GM19468 (cell line): ENCODE measurements at regions not wholly inside any gene's neighbourhood (a gene's known extent, or its start where the extent isn't known, plus 50 kb on each side); places are given as distances from the start of the nearest gene placed in this dataset.

Source experiments
- ATAC-seq: cut with Tn5 transposase; IDR thresholded peaks from one replicate; pipeline ENCODE4 v1.9.1; 2021; ENCODE audit warnings: mild to moderate bottlenecking, moderate library complexity, moderate number of reproducible peaks; ENCODE audit not compliant: unreplicated experiment; ENCODE audit errors: extremely low read depth

DNA sequence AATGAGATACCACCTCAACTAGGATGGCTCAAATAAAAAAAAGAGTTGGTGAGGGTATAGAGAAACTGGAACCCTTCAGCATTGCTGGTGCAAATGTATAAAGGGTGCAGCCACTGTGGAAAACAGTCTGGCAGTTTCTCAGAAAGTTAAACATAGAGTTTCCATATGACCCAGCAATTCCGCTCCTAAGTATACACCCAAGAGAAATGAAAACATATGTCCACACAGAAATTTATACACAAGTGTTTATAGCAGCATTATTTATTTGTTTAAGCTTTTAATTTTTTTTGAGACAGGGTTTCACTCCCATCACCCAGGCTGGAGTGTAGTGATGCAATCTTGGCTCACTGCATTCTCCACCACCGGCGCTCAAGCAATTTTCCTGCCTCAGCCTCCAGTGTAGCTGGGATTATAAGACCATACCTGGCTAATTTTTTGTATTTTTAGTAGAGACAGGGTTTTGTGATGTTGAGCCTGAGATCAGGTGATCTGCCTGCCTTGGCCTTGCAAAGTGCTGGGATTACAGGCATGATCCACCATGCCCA is 118.2 kb upstream of the KIF5B start:
- ATAC-seq: no peak

DNA sequence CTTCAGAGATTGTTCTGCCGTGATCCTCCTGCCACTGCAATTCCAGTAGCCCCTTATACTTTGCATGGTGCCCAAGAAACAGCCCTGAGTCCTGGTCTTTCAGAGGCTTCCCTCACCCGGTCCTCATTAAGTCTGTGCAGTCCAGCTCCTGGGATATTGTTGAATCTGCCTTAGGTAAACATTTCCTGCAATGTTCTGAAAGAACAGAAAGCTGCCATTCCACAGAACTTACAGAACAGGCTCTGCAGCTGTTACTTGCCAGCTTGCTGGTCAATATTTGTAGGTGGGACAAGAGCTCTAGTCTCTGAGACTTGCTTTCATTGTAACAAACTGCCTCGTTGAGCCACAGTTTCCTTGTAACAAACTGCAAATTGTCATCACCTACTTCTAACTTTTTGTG is 115.0 kb upstream of the KIF5B start:
- no peak for ATAC-seq

DNA sequence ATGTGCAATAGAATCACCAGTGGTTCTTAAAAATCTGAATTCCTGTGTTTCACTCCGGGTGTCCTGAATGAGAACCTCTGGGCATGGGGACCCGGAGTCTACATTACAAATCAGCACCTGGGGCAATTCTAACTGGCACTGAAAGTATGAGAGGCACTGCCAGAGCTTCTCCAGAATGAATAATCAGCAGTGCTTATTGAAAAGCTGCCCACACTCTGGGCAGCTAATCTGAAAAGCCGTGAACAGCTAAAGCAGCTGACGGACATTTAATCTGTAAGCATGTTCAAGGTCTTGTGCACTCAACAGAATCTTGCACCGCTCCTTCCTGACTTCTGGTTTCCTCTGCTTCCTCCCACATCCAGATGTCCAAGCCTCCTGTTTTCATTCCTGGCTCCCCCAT is 113.3 kb upstream of the KIF5B start:
- ATAC-seq: no peak

DNA sequence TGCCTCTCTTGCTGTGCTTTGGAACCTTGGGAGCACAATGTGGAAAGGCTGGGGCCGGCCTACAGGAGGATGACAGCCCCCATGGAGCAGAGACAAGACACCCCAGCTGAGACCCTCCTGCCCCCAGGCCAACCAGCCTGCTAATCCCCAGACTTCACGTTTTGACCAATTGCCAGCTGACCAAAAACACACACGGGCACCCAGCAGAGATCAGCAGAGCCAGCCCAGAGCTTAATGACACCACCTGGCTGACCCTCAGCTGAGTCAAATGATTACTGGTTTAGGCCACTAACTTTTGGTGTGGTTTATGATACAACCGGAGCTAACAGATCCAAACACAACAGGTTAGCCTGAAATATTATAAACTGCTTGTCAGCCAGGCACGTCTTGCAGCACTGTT is 111.2 kb upstream of the KIF5B start:
- no peak for ATAC-seq

DNA sequence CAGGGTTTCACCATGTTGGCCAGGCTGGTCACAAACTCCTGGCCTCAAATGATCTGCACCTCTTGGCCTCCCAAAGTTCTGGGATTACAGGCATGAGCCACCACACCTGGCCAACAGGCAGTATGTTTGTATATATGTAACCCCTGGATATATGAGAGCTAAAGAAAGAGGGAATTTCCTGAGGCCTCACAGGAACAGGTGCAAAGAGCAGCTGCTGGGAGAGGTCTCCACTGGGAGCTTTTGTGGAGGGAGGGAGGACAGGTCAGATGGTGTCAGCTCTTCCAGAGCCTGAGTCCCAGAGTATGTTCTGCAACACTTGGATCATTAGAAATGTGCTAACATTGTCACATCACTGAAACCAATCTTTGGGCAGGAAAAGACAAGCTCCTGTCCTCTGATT is 110.1 kb upstream of the KIF5B start:
- ATAC-seq: no peak

DNA sequence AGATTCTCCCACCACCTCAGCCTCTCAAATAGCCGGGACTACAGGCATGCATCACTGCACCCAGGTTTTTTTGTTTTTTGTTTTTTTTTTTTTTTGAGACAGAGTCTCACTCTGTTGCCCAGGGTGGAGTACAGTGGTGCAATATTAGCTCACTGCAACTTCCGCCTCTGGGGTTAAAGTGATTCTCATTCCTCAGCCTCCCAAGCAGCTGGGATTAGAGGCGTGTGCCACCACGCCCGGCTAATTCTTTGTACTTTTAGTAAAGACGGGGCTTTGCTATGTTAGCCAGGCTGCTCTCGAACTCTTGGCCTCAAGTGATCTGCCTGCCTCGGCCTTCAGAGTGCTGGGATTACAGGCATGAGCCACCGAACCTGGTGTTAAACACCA is 107.5 kb upstream of the KIF5B start:
- ATAC-seq: no peak

DNA sequence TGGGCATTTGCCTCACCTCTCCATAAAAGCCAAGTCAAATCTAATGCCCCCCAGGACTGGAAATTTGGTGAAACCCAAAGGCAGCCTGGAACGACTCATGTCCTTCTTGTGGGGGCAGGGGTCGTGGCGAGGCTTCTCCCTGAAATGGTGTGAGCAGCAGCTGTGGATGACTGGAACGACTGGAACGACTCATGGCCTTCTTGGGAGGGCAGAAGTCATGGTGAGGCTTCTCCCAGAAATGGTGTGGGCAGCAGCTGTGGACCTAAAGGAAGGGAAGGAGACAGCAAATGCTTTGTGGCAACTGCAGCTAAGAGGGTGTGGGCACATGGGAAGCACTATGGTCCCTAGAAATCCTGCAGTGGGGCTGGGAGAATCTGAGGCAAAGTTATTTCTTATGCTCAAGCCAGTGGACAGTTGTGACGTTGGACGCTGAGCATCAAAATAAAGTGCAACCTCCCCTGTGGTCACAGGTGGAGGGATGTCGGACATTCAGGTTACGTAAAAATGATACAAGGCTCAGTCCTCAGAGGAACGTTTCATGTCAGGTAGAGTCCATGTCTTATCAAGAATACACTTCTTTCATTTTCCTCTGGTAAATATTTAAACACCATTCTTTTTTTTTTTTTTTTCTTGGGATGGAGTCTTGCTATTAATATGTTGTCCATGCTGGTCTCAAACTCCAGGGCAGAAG is 107.0 kb upstream of the KIF5B start:
- no peak for ATAC-seq

DNA sequence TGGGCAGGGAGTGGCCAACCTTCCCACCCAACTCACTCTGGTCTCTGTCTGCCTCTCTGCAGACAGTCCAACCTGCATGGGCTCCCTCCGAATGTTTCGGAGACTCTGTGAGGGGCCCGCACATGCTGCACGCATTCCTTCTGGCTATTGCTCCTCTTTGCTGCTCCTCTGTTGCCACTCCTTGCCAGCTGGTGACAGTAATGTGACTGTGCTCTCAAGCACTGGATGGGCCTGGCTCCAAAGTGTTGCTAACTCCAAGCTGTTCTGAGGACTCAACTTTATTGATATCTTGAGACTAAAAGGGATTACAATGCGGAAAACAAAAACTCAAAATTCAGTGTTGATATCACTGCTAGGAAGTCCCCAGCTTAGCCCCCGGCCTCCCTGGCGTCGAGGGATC is 105.4 kb upstream of the KIF5B start:
- ATAC-seq: no peak

DNA sequence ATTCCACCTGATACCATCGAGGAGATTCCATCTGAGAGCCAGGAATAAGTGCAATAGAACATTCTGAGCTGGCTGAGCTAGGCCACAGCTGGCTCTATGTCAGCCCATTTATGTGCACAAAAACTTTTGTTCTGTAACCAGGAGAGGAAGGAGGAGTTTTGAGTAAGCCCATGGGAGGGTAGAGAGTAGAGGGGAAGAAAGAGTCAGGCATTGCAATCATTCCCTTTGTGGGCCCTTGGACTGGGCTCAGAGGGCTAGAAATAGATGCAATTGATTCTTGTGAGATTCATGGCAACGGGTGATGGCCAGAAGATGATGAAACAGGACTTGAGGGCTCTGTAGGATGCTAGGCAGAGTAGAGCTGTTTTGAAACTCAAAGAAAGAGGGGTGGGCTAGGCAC is 104.6 kb upstream of the KIF5B start:
- ATAC-seq: no peak

DNA sequence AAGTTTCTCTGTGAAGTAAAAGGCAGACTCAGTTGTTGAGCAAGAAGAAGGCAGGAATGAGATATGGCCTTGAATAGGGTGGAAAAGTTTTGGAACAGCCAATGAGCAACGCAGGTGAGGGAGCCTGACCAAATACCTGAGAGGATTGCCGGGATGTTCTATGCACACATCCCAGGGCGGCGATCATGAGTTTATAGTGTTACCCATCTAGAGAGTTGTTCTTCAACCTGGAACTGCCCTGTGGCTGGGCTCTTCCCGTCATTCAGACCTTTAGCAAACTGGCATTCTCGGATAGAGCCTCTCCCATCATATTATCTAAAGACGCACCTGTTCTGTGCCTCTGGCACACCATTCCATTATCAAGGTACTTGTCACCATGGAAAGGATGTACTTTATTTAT is 103.0 kb upstream of the KIF5B start:
- ATAC-seq: no peak

DNA sequence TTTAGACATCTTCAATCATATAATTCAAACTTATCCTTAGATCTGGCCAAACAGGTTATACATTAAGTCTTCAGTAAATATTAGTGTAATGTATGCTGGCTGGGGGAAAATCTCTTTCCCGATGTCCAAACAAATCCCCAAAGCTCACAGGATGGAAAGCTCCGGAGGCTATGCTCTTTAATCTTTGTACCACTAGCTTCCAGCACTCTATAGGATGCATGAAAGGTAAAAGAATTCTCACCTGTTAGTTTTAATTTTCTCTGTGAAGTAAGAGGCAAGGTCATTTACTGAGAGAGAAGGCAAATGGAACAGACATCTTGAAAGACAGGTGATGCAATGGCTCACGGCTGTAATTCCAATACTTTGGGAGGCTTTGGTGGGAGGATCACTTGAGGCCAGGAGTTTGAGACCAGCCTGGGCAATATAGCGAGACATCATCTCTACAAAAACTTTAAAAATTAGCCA is 99.8 kb upstream of the KIF5B start:
- no peak for ATAC-seq

DNA sequence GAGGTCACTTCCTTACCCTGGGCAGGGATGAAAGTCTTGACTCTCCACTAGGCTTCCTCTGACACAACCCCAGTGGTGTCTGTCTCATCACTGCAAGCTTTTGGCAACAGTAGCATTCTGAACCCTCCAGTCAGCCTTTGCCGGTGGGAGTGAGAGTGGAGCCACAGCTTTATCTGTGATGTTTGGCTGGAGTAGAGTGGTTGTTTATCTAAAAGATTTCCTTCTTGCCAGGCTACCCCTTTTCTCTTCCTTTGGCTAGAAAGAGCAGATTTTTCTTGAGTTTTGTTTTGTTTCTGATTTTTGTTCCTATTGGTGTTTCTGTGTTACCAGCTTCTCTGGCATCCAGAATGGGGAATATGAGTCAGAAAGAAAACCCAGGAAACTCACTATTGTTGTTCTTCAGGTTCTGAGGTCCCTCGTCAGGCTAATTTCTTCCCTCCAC is 98.9 kb upstream of the KIF5B start:
- ATAC-seq: no peak

DNA sequence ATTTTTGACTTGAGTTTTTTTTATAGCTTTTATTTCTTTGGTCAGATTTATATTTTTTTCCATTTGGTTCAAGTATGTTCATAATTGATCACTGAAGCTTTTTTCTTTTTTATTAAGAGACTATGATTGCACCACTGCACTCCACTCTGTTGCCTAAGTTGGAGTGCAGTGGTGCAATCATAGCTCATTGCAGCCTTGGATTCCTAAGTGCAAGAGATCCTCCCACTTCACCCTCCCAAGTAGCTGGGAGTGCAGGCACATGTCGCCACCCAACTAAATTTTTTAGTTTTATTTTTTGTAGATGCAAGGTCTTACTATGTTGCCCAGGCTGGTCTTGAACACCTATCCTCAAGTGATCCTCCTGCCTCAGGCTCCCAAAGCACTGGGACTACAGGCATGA is 97.7 kb upstream of the KIF5B start:
- no peak for ATAC-seq

DNA sequence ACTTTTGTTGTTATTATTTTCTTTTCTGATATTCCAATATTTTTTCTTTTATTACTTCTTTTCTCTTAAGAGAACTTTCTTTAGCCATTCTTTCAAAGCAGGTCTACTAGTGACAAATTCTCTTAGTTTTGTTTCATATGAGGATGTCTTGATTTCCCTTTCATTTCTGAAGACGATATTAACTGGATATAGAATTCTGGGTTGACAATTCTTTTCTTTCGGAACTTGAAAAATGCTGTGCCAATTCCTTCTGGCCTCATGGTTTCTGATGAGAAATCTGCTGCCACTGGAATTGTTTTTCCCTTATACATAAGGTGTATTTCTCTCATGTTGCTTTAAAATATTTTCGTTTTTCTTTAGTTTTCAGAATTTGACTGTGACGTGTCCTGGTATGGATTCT is 97.0 kb upstream of the KIF5B start:
- no peak for ATAC-seq

DNA sequence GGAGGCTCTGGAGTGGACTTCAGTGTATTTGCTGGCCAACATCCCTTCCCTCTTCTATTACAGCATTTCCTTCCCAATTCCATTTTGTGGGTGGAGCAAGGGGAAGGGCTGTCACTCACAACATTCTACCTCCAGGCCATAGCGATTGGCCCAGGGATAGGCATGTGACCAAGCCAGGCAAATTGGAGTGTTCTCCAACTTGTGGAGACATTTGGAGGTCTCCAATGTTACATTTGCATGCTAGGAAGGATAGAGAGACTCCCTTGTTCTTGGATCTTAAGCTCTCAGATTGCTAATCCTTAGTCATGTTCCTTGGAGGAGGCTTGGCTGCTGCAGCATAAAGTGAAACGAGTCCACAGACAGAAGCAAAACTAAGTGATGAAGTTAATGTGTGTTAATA is 95.6 kb upstream of the KIF5B start:
- no peak for ATAC-seq

DNA sequence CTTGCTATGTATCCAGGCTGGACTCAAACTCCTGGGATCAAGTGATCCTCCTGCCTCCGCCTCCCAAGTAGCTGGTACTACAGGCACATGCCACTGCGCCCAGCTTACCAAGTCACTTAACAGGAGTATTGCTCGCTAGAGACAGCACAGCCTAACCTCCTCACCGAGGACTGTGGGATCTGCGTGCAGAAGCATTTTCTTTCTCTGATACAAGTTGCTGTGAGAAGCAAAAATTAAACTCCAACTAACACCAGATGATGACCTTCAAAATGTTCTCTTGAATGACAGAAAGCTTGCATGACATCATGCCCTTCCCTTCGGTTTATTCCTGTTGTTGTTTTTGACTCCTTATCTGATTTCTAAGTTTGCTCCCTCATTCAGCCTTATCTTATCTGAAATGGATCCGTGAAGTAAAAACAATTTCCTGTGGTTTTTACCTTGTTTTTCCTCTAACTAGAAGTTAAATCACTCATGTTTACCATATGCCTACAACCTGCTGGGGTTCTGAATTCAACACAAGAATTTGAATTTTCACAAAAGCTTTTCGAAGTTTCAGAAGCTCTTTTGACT is 94.4 kb upstream of the KIF5B start:
- no peak for ATAC-seq

DNA sequence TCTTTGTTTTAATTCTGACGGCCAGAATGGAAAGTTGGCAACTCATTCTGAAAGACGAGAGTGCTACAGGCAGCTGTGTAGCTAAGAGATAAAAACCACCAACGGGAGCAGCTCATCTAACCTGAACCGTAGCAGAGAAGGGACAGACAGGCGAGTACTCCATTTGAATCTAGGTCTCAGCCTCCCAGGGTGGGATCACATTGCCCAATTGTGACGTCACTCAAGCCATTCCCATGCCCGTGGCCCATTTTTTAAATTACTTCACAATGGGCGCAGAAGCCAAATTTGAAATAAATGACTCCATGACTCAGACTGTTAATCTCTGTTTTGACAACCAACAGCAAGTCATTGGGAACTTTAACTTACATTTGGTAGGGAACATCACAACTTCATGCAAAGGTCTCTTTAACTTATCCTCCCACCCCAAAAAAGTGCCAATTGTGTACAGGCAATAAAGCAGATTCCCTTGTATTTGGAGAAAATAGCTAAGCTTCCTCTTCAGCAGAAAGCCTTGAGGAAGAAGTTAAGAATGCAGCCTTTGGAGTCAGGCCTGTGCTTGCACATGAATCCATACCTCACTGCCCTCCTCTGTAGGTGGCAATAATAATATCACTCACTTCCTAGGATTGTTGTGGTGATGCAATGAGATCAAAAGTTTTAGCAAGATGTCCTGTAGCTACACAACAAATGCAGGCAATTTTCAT is 93.2 kb upstream of the KIF5B start:
- peak; percentile 56 for ATAC-seq

DNA sequence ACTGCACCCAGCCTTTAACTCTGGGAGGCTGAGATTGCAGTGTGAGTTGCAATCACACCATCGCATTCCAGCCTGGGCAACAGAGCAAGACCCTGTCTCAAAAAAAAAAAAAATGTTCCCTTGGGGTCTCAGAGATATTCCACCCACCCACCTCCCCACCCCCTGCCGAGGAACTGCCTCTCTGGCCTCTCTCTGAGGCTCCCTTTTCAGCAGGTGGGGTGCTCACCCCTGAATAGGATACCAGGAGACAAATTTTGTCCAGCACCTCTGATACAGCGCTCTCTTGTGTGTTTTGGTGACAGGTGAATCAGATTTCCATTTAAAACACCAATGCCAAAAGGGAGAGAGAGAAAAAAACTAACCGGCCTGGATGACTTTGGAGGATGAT is 92.6 kb upstream of the KIF5B start:
- no peak for ATAC-seq

DNA sequence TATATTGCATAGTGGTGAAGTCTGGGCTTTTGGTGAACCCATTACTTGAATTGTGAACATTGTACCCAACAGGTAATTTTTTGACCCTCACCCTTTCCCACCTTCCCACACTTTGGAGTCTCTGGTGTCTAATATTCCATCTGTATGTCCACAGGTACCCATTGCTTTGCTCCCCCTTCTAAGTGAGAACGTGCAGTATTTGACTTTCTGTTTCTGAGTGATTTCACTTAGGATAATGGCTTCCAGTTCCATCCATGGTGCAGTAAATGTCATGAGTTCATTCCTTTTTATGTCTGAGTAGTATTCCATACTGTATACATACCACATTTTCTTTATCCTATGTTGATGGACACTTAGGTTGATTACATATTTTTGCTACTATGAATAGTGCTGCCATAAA is 91.5 kb upstream of the KIF5B start:
- ATAC-seq: no peak

DNA sequence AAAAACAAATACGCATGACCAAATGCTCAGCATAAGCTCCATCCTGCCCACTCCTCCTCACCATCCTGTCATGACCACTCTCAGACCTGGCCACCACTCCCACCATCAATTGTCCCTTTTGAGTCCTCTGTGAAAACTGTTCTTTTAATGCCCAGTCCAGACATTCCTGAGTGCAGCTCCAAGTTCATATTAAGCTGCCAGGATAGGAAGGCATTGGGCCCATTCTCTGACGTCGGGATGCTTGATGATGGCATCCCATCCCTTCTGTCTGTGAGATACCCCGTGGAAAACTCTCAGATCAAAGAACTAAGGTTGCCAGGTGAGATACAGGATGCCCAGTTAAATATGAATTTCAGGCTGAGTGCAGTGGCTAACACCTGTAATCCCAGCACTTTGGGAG is 89.9 kb upstream of the KIF5B start:
- no peak for ATAC-seq
